Glomerular visceral epithelial cell (primary cell): ENCODE measurements at regions not wholly inside any gene's neighbourhood (a gene's known extent, or its start where the extent isn't known, plus 50 kb on each side); places are given as distances from the start of the nearest gene placed in this dataset.

Experiments
- DNase-seq: peaks from one replicate; pipeline ENCODE4 v3.0.0-alpha.2; 2016; ENCODE audit errors: extremely low spot score

GRCh38 chr9:109913461-109913810, 133.4 kb downstream of the PALM2AKAP2 start:
- no peak for DNase-seq

GRCh38 chr9:109914280-109915027, 134.5 kb downstream of the PALM2AKAP2 start:
- peak; percentile 59 for DNase-seq

- DNase-seq, result no peak
Measured at GRCh38 chr9:109916316-109916715, 136.3 kb downstream of the PALM2AKAP2 start.

- no peak for DNase-seq
Measured at GRCh38 chr9:109918339-109919163, 138.6 kb downstream of the PALM2AKAP2 start.

GRCh38 chr9:109919736-109920408, 139.9 kb downstream of the PALM2AKAP2 start:
- DNase-seq, result no peak

- DNase-seq, result peak; percentile 40
Measured at GRCh38 chr9:109922617-109923470, 142.8 kb downstream of the PALM2AKAP2 start.

GRCh38 chr9:109923471-109923760, 143.4 kb downstream of the PALM2AKAP2 start:
- DNase-seq, result no peak

GRCh38 chr9:109923806-109924205, 143.8 kb downstream of the PALM2AKAP2 start:
- DNase-seq, result no peak

- DNase-seq, result no peak
Measured at GRCh38 chr9:109925799-109926198, 145.8 kb downstream of the PALM2AKAP2 start.

GRCh38 chr9:109926421-109926869, 146.4 kb downstream of the PALM2AKAP2 start:
- DNase-seq, result no peak

GRCh38 chr9:109931623-109932022, 151.6 kb downstream of the PALM2AKAP2 start:
- DNase-seq, result no peak

- DNase-seq, result no peak
Measured at GRCh38 chr9:109934136-109934856, 154.3 kb downstream of the PALM2AKAP2 start.

GRCh38 chr9:109934857-109935215, 154.8 kb downstream of the PALM2AKAP2 start:
- DNase-seq, result peak; percentile 78

GRCh38 chr9:109935406-109936087, 155.5 kb downstream of the PALM2AKAP2 start:
- peak; percentile 17 for DNase-seq

GRCh38 chr9:109937861-109938453, 158.0 kb downstream of the PALM2AKAP2 start:
- no peak for DNase-seq

- DNase-seq, result no peak
Measured at GRCh38 chr9:109939698-109940342, 159.8 kb downstream of the PALM2AKAP2 start.

GRCh38 chr9:109940561-109940960, 160.6 kb downstream of the PALM2AKAP2 start:
- DNase-seq, result no peak

GRCh38 chr9:109941771-109942170, 161.8 kb downstream of the PALM2AKAP2 start:
- DNase-seq, result no peak

GRCh38 chr9:109945573-109945972, 165.6 kb downstream of the PALM2AKAP2 start:
- DNase-seq, result no peak

- DNase-seq, result no peak
Measured at GRCh38 chr9:109948453-109948852, 168.5 kb downstream of the PALM2AKAP2 start.
